Muscle layer of colon (tissue), 2 donors: ENCODE measurements at regions not wholly inside any gene's neighbourhood (a gene's known extent, or its start where the extent isn't known, plus 50 kb on each side); places are given as distances from the start of the nearest gene placed in this dataset.
"Not testable (repeated sequence)": the region's sequence is repeated elsewhere in the genome, so short reads cannot be mapped to it uniquely, and the experiment has no call there.

Experiments
- H3K27ac ChIP-seq: one replicate; pipeline ENCODE4 v1.7.0; 2013; ENCODE audit warnings: low read depth, mild to moderate bottlenecking, low read length, moderate library complexity
- H3K27me3 ChIP-seq, 2 donors: one replicate each; pipeline ENCODE4 v1.7.0; 2013; ENCODE audit warnings: low read length in 2 of 2, mild to moderate bottlenecking in 2 of 2; ENCODE audit not compliant: insufficient read depth in 2 of 2, control insufficient read depth in 1 of 2
- H3K36me3 ChIP-seq: one replicate; pipeline ENCODE4 v1.7.0; 2013; ENCODE audit warnings: mild to moderate bottlenecking, low read length; ENCODE audit not compliant: insufficient read depth
- H3K4me1 ChIP-seq: one replicate; pipeline ENCODE4 v1.7.0; 2013; ENCODE audit warnings: mild to moderate bottlenecking, low read length; ENCODE audit not compliant: insufficient read depth
- H3K4me3 ChIP-seq, 2 donors: one replicate each; pipeline ENCODE4 v1.7.0; 2013; ENCODE audit warnings: low read length in 2 of 2, low read depth in 1 of 2, mild to moderate bottlenecking in 1 of 2, moderate library complexity in 1 of 2
- H3K9ac ChIP-seq: one replicate; pipeline ENCODE4 v1.7.0; 2013; ENCODE audit warnings: low read length
- H3K9me3 ChIP-seq: one replicate; pipeline ENCODE4 v1.7.0; 2013; ENCODE audit warnings: mild to moderate bottlenecking, low read length
- donor health status: abdominal sarcoma.
- donor health status: Adenocarcinoma of cecum.

DNA sequence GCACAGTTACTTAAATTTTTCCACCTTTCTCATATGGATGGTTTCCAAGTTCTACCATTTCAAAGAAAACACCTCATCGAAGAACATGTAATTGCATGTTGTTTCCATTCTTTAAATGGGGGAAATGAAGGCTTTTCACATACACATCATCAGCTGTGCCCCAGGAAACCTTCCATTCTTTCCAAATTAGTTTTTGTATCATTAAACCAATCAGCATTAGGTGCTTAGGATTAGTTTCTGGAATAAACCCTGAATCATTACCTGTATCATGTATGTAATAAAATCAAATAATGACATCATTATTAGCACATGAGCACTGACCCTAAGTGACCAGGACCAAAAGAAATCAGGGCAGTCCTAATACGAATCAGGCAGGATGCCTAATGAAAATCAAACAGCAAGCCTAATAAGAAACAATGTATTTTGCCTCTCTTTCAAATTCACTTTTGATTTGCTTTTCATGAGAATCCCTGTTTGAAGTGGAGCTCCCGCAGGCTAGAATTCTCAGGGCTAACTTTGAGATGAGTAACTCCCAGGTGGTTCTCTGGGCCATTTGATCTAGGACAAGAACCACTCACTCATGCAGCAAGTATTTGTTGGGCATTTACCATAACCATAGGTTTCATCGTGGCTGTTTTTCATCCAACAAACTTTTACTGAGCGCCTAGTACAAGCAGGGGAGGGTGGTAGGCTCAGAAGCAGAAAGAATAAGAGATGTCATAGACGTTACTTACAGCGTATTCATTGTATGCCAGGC lies 89.2 kb downstream of the MZT1 start:
- H3K9me3 ChIP-seq, result no peaks in the 10 kb centered on the region
- no peaks in the 10 kb centered on the region for H3K27me3 ChIP-seq
- no peaks in the 10 kb centered on the region for H3K4me1 ChIP-seq
- H3K27ac ChIP-seq, result no peak overlapping the region
- H3K36me3 ChIP-seq, result no peaks in the 10 kb centered on the region
- H3K9ac ChIP-seq, result no peak overlapping the region
- no peak overlapping the region for H3K4me3 ChIP-seq

DNA sequence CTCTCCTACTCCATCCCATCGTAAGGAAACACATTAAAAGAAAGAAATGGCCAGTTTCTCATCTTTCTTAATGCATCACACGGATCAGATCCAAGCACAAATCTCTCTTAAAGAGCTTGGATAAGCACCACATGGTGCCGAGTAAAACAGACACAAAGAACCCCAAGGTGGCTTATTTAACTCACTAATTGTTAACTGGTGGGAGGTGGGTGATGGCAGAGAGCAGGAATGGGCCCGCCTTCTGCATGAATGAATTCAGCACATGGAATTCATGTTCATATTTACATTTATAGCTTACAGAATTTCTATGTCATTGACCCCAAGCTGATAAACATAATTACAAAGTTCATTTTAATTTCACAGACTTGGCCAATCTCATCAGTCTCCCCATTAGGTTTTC lies 89.9 kb downstream of the MZT1 start:
- no peaks in the 10 kb centered on the region for H3K36me3 ChIP-seq
- H3K4me3 ChIP-seq, result no peak overlapping the region
- H3K27ac ChIP-seq, result no peak overlapping the region

DNA sequence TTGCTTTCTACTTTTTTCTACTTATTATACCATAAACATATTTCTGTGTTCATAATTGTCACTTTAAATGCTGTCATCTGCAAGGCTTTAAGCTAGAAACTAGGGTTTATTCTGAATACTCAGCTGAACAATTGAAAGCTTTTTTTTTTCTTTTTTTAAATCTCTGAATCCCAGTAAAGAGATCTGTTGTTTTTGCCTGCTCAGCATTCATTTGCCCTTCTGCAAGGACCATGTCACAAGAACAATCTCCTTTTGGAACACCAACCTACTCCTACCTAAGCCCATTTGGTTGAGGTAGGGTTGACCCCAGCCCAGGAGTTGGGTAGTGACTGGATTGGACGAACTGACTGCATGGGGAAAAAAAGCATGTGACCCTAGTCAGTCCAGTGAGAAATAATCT lies 92.6 kb downstream of the MZT1 start:
- Histone ChIP-seq H3K27ac (no peak overlapping the region), H3K36me3 (no peaks in the 10 kb centered on the region), H3K4me1 (no peaks in the 10 kb centered on the region), H3K9me3 (no peaks in the 10 kb centered on the region), H3K4me3 (no peak overlapping the region), H3K27me3 (no peaks in the 10 kb centered on the region), H3K9ac (no peak overlapping the region)

More for the DNA sequence above, 89.9 kb downstream of the MZT1 start:
- no peaks in the 10 kb centered on the region for H3K27me3 ChIP-seq
- no peak overlapping the region for H3K9ac ChIP-seq
- H3K9me3 ChIP-seq, result no peaks in the 10 kb centered on the region
- H3K4me1 ChIP-seq, result no peaks in the 10 kb centered on the region

DNA sequence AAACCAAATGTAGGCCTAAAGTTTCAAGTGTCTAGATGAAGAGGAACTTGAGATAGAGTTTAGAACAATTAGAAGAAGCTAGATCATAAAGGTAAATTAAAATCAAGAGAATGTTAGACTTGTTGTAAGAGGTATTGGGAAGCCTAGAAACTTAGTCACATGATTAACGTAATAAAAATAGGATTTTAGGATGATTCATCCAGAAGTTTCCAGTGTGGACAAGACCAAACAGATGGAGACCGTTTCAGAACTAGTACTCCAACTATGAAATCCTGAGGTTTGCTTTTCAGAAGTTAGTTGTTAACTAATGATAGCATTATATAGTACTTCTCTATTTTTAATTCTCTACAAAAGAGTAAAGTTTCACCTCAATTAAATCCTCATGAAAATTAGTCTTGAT lies 104.9 kb downstream of the MZT1 start:
- no peaks in the 10 kb centered on the region for H3K4me1 ChIP-seq

DNA sequence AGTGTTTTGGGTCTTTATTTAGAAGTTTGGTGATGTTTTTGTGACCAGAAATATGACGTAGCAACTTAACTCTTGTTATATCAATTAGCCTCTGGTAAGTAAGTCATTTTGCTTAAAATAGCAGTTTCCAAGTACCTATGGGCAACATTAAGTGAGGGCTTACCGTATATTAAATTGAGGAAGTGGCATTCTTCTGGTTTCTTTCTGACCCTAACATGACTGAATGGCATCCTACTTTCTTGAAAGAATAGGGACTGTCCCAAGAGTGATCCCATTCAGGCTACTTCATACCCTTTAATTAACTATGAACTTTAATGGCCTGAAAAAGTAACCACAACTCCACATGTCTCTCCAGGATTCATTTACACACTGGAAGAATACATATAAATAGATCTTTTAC lies 106.6 kb downstream of the MZT1 start:
- no peaks in the 10 kb centered on the region for H3K4me1 ChIP-seq
- H3K4me3 ChIP-seq, result no peak overlapping the region
- H3K27ac ChIP-seq, result no peak overlapping the region
- no peaks in the 10 kb centered on the region for H3K36me3 ChIP-seq
- H3K9ac ChIP-seq, result no peak overlapping the region
- H3K9me3 ChIP-seq, result no peaks in the 10 kb centered on the region
- no peaks in the 10 kb centered on the region for H3K27me3 ChIP-seq

More for the DNA sequence above, 104.9 kb downstream of the MZT1 start:
- Histone ChIP-seq H3K9ac (no peak overlapping the region), H3K27ac (no peak overlapping the region), H3K27me3 (no peaks in the 10 kb centered on the region), H3K36me3 (no peaks in the 10 kb centered on the region), H3K4me3 (no peak overlapping the region), H3K9me3 (no peaks in the 10 kb centered on the region)

DNA sequence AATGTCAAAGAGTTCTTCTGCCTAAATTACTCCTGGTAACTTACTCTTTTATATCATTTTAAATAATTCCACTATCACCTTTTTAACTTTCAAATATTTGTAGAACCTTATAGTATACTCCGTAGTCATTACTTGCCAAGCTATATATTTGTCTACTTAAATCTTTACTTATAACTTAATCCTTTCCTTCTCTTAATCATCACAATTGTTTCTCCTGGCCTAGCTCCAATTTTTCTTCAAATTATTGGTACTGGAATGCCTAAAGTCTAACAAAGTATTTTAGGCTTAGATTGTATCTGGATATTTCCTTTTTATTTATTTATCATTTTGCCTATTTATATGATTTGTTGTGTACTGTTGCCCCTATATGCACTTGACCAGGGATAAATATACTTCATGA lies 109.5 kb downstream of the MZT1 start:
- Histone ChIP-seq H3K36me3 (no peaks in the 10 kb centered on the region), H3K4me1 (no peaks in the 10 kb centered on the region), H3K4me3 (no peak overlapping the region), H3K9ac (no peak overlapping the region), H3K9me3 (no peaks in the 10 kb centered on the region), H3K27ac (no peak overlapping the region), H3K27me3 (no peaks in the 10 kb centered on the region)

DNA sequence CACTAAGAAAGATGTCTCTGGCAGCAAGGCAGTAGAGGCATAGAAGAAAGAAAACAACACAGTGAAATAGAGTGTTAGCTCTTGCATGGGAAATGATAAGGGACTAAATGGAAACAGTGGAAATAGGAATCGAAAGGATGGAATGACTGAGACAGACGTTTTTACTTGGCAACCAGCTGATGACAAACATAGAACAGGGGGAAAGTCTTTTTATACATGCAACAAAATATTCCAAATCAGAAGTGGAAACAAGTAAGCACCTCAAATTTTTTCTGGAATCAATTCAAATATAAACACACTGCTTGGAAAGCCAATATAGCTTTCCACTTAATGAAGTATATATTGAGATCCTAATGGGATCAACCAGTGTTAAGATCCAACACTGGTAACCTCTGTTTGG lies 110.2 kb downstream of the MZT1 start:
- Histone ChIP-seq H3K27ac (no peak overlapping the region), H3K9ac (no peak overlapping the region), H3K27me3 (no peaks in the 10 kb centered on the region), H3K36me3 (no peaks in the 10 kb centered on the region), H3K4me3 (no peak overlapping the region), H3K4me1 (no peaks in the 10 kb centered on the region), H3K9me3 (no peaks in the 10 kb centered on the region)

DNA sequence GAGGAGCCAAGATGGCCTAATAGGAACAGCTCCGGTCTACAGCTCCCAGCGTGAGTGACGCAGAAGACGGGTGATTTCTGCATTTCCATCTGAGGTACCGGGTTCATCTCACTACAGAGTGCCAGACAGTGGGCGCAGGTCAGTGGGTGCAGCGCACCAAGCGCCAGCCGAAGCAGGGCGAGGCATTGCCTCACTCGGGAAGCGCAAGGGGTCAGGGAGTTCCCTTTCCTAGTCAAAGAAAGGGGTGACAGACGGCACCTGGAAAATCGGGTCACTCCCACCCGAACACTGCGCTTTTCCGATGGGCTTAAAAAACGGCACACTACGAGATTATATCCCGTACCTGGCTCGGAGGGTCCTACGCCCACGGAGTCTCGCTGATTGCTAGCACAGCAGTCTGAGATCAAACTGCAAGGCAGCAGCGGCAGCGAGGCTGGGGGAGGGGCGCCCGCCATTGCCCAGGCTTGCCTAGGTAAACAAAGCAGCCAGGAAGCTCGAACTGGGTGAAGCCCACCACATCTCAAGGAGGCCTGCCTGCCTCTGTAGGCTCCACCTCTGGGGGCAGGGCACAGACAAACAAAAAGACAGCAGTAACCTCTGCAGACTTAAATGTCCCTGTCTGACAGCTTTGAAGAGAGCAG lies 117.1 kb downstream of the MZT1 start:
- not testable (repeated sequence) for H3K4me1 ChIP-seq, H3K9ac ChIP-seq, H3K36me3 ChIP-seq

DNA sequence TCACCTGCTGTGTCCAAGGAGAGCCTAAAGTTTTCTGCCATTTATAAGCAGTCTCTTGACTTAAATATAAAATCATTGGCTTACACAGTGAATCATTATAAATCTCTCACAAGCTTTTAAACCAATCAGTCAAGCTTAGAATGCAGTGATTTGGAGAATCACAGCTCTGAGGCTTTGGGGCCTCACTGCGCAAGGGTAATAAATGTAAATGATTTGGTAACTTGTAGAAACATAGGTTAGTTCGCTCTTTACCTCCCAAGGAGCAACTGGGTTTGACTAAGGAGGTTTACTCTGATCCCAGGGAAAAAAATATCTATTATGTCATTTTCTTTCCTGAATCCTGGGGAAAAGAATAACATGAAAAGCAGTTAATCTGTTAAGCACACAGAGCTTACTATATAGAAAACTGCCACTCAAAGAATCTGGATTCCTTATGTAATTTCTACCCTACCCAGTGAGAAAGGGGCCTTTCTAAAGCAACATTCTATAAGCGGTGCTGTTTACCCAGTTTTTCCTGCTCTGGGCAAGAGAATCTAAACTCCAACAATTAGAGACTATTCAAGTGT lies 128.2 kb downstream of the MZT1 start:
- no peak overlapping the region for H3K4me3 ChIP-seq
- no peak overlapping the region for H3K27ac ChIP-seq
- H3K27me3 ChIP-seq, result no peaks in the 10 kb centered on the region
- H3K4me1 ChIP-seq, result no peaks in the 10 kb centered on the region
- H3K36me3 ChIP-seq, result no peaks in the 10 kb centered on the region
- no peak overlapping the region for H3K9ac ChIP-seq
- no peaks in the 10 kb centered on the region for H3K9me3 ChIP-seq

More for the DNA sequence above, 117.1 kb downstream of the MZT1 start:
- not testable (repeated sequence) for H3K4me3 ChIP-seq, H3K27me3 ChIP-seq, H3K9me3 ChIP-seq, H3K27ac ChIP-seq

DNA sequence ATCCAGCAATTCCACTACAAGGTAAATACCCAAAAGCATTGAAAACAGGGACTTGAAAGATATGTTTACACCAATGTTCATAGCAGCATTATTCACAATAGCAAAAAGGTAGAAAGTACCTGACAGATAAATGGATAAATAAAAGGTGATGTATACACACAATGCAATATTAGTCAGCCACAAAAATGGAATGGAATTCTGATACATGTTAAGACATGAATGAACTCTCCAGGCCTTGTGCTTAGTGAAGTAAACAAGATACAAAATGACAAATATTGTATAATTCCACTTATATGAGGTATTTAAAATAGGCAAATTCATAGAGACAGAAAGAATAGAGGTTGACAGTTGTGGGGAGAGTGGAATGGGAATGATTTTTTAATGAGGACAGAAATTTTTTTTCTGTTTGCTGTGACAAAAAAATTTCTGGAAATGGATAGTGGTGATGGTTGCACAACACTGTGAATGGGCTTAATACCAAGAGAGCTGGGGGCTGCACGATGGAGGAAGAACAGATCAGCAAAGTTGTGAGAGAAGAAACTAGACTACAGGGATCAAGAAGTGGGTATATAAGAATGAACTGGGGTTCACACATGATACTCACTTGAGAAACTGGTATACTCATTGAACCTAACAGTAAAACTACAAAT lies 137.2 kb downstream of the MZT1 start:
- Histone ChIP-seq H3K27ac (no peak overlapping the region), H3K4me1 (no peaks in the 10 kb centered on the region), H3K4me3 (no peak overlapping the region), H3K27me3 (no peaks in the 10 kb centered on the region), H3K9me3 (no peaks in the 10 kb centered on the region), H3K9ac (no peak overlapping the region), H3K36me3 (no peaks in the 10 kb centered on the region)

DNA sequence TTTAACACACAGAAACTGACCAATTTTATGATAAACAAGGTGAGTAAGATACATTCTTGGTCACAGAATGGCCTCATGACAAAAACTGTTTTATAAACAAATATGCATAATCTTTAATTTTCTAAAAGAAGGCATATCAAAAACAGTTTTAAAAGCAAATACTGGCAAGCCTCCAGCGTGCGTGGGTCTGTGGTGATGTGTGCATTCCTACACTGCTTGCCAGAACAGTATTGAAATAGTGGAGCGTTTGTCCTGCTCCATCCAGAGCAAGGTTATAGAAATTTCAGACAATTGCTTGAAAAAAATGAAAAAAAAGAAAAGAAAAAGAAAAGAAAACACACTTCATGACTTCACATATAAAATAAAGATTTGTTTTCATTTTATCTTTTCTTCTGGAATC lies 140.9 kb downstream of the MZT1 start:
- no peaks in the 10 kb centered on the region for H3K9me3 ChIP-seq
- H3K36me3 ChIP-seq, result no peaks in the 10 kb centered on the region
- no peaks in the 10 kb centered on the region for H3K4me1 ChIP-seq
- no peak overlapping the region for H3K4me3 ChIP-seq
- no peak overlapping the region for H3K9ac ChIP-seq
- H3K27ac ChIP-seq, result no peak overlapping the region
- no peaks in the 10 kb centered on the region for H3K27me3 ChIP-seq
